H1 (cell line): ENCODE measurements at regions not wholly inside any gene's neighbourhood (a gene's known extent, or its start where the extent isn't known, plus 50 kb on each side); places are given as distances from the start of the nearest gene placed in this dataset.

Experiments
- CTCF ChIA-PET: fragments of 300-600 bp; sonication (Branson Sonifier 250); formaldehyde crosslinking; loops from one replicate; lab custom pipeline; 2021; ENCODE audit not compliant: partially characterized antibody; lab: Charles Lee
- POLR2A ChIA-PET: fragments of 300-600 bp; sonication (Branson Sonifier 250); formaldehyde crosslinking; loops from one replicate; lab custom pipeline; 2021; ENCODE audit warnings: inconsistent platforms; ENCODE audit not compliant: partially characterized antibody; lab: Charles Lee
- DNase-seq, 2 experiments: peaks; one replicate each; pipeline versions ENCODE4 v3.0.0 to v3.0.0-alpha.2; 2010 to 2022; ENCODE audit warnings: low spot score in 2 of 2, low read depth in 1 of 2, mixed read lengths in 1 of 2
- FAIRE-seq: peaks from 2 replicates; lab custom pipeline; 2011; peaks lifted over from hg19 to GRCh38; lab: Jason Lieb, UNC
- H2AFZ ChIP-seq: 2 replicates; pipeline ENCODE4 v1.8.1; 2012; ENCODE audit warnings: low read length, inconsistent platforms
- H2AK5ac ChIP-seq: 2 replicates; pipeline ENCODE4 v1.6.1; 2013; ENCODE audit warnings: low read depth, low read length
- H2BK120ac ChIP-seq: replicated peaks from 2 replicates; pipeline ENCODE3; 2013; ENCODE audit warnings: low read depth, low read length, inconsistent platforms
- H2BK12ac ChIP-seq: 2 replicates; pipeline ENCODE4 v1.6.1; 2013; ENCODE audit warnings: low read depth, low read length
- H2BK15ac ChIP-seq: 2 replicates; pipeline ENCODE4 v1.6.1; 2013; ENCODE audit warnings: low read length
- H2BK20ac ChIP-seq: 2 replicates; pipeline ENCODE4 v1.6.1; 2013; ENCODE audit warnings: low read length
- H2BK5ac ChIP-seq: 2 replicates; pipeline ENCODE4 v1.6.1; 2013; ENCODE audit warnings: low read depth, low read length
- H3K14ac ChIP-seq: 2 replicates; pipeline ENCODE4 v1.6.1; 2013; ENCODE audit warnings: inconsistent platforms; ENCODE audit not compliant: insufficient read length
- H3K18ac ChIP-seq: 2 replicates; pipeline ENCODE4 v1.6.1; 2013; ENCODE audit warnings: low read length; ENCODE audit errors: extremely low read depth
- H3K23ac ChIP-seq: 2 replicates; pipeline ENCODE4 v1.6.1; 2013; ENCODE audit warnings: inconsistent platforms; ENCODE audit not compliant: insufficient read length
- H3K23me2 ChIP-seq: 2 replicates; pipeline ENCODE4 v1.6.1; 2013; ENCODE audit warnings: low read depth, low read length
- H3K27ac ChIP-seq: 2 replicates; pipeline ENCODE4 v1.6.1; 2011; ENCODE audit warnings: low read depth, low read length, inconsistent platforms
- H3K27me3 ChIP-seq, 4 experiments: replicated peaks in 1 of 4; 1 replicate in 1 of 4; 2 replicates in 3 of 4; pipeline versions ENCODE4 v1.6.1 to v1.8.1; 2011 to 2013; ENCODE audit warnings: low read length in 3 of 4, mild to moderate bottlenecking in 3 of 4, inconsistent platforms in 2 of 4, mixed read lengths in 2 of 4, moderate library complexity in 1 of 4; ENCODE audit not compliant: control insufficient read depth in 3 of 4, insufficient read depth in 3 of 4; ENCODE audit errors: extremely low read depth in 1 of 4
- H3K36me3 ChIP-seq, 4 experiments: 2 replicates each; pipeline versions ENCODE4 v1.6.1 to v1.8.1; 2011 to 2013; ENCODE audit warnings: mild to moderate bottlenecking in 4 of 4, low read length in 3 of 4, moderate library complexity in 2 of 4, control low read depth in 1 of 4, inconsistent platforms in 1 of 4; ENCODE audit not compliant: insufficient read depth in 4 of 4, control insufficient read depth in 2 of 4
- H3K4ac ChIP-seq: replicated peaks from 2 replicates; pipeline ENCODE3; 2013; ENCODE audit warnings: low read length, low read depth, mixed read lengths, inconsistent platforms; ENCODE audit not compliant: insufficient read length
- H3K4me1 ChIP-seq, 4 experiments: replicated peaks in 1 of 4; 1 replicate in 1 of 4; 2 replicates in 3 of 4; pipeline versions ENCODE4 v1.6.1 to v1.8.1; 2011 to 2013; ENCODE audit warnings: low read length in 3 of 4, inconsistent platforms in 2 of 4, mixed read lengths in 1 of 4; ENCODE audit not compliant: insufficient read depth in 4 of 4, control insufficient read depth in 3 of 4
- H3K4me2 ChIP-seq, 2 experiments: 2 replicates each; pipeline versions ENCODE4 v1.6.1 to v1.8.1; 2011 to 2013; ENCODE audit warnings: low read depth in 2 of 2, low read length in 2 of 2, control low read depth in 1 of 2, inconsistent platforms in 1 of 2, mild to moderate bottlenecking in 1 of 2; ENCODE audit not compliant: insufficient read depth in 1 of 2
- H3K4me3 ChIP-seq, 4 experiments: fragments of 200-600, 300-600 bp in 1 of 4; sonication (generic), shearing (Covaris generic), sonication (Bioruptor Twin) in 1 of 4; 2 replicates each; pipeline versions ENCODE4 v1.5.1 to v1.8.1; 2011 to 2016; ENCODE audit warnings: low read length in 4 of 4, low read depth in 3 of 4, control low read depth in 2 of 4, inconsistent platforms in 2 of 4, mild to moderate bottlenecking in 2 of 4, mixed read lengths in 1 of 4, moderate library complexity in 1 of 4; ENCODE audit not compliant: insufficient read depth in 2 of 4; ENCODE audit errors: extremely low read depth in 1 of 4
- H3K56ac ChIP-seq: replicated peaks from 2 replicates; pipeline ENCODE3; 2013; ENCODE audit warnings: low read depth, mild to moderate bottlenecking, mixed read lengths, low read length, inconsistent platforms; ENCODE audit not compliant: insufficient read length
- H3K79me1 ChIP-seq: 2 replicates; pipeline ENCODE4 v1.6.1; 2013; ENCODE audit warnings: low read depth, low read length, control low read depth
- H3K79me2 ChIP-seq, 2 experiments: 2 replicates each; pipeline versions ENCODE4 v1.6.1 to v1.8.1; 2012 to 2013; ENCODE audit warnings: low read length in 2 of 2, mild to moderate bottlenecking in 2 of 2, inconsistent platforms in 1 of 2; ENCODE audit not compliant: insufficient read depth in 2 of 2, control insufficient read depth in 1 of 2
- H3K9ac ChIP-seq, 4 experiments: replicated peaks in 1 of 4; 1 replicate in 1 of 4; 2 replicates in 3 of 4; pipeline versions ENCODE4 v1.6.1 to v1.8.1; 2011 to 2013; ENCODE audit warnings: low read depth in 3 of 4, low read length in 3 of 4, control low read depth in 2 of 4, mild to moderate bottlenecking in 2 of 4, moderate library complexity in 2 of 4, inconsistent platforms in 1 of 4; ENCODE audit errors: extremely low read depth in 1 of 4
- H3K9me3 ChIP-seq, 2 experiments: 2 replicates each; pipeline versions ENCODE4 v1.6.1 to v1.8.1; 2012 to 2013; ENCODE audit warnings: mild to moderate bottlenecking in 2 of 2, moderate library complexity in 2 of 2, control low read depth in 1 of 2, inconsistent platforms in 1 of 2, low read depth in 1 of 2, low read length in 1 of 2, mixed read lengths in 1 of 2; ENCODE audit not compliant: insufficient read depth in 2 of 2
- H4K20me1 ChIP-seq, 2 experiments: replicated peaks in 1 of 2; 2 replicates each; pipeline versions ENCODE3 to v1.8.1; 2011 to 2013; ENCODE audit warnings: inconsistent platforms in 2 of 2, low read length in 2 of 2, mild to moderate bottlenecking in 1 of 2; ENCODE audit not compliant: insufficient read depth in 2 of 2, control insufficient read depth in 1 of 2
- H4K5ac ChIP-seq: 2 replicates; pipeline ENCODE4 v1.6.1; 2013; ENCODE audit warnings: low read length, low read depth, mixed read lengths, inconsistent platforms; ENCODE audit not compliant: insufficient read length
- H4K8ac ChIP-seq: 2 replicates; pipeline ENCODE4 v1.8.0; 2013; ENCODE audit warnings: mild to moderate bottlenecking, moderate library complexity, low read length, inconsistent platforms; ENCODE audit not compliant: insufficient read depth; ENCODE audit errors: extremely low read depth
- H4K91ac ChIP-seq: replicated peaks from 2 replicates; pipeline ENCODE3; 2013; ENCODE audit warnings: low read length, mixed read lengths, inconsistent platforms; ENCODE audit not compliant: insufficient read length
- CHD2 ChIP-seq: IDR thresholded peaks from 2 replicates; pipeline ENCODE4 v1.6.1; 2012; ENCODE audit warnings: low read length, improper control_type of control experiment
- EGR1 ChIP-seq: IDR thresholded peaks from 2 replicates; pipeline ENCODE4 v1.6.1; 2011; ENCODE audit warnings: low read depth, low read length, borderline replicate concordance
- KDM5A ChIP-seq: fragments of 200-600 bp; IDR thresholded peaks from 2 replicates; pipeline ENCODE4 v1.7.1; 2012; ENCODE audit warnings: mild to moderate bottlenecking, low read length, inconsistent platforms, mixed read lengths
- WGBS, 2 experiments: shearing (Covaris generic) in 1 of 2; methylation state at CpG; one replicate each; pipeline versions ENCODE4 v1.1.6 to v1.1.7; 2013 to 2015; ENCODE audit warnings: low lambda C conversion rate in 2 of 2, mixed read lengths in 2 of 2, inconsistent platforms in 1 of 2, low coverage in 1 of 2, missing lambda C conversion rate in 1 of 2; ENCODE audit not compliant: insufficient replicate concordance in 2 of 2, insufficient coverage in 1 of 2, insufficient read length in 1 of 2; ENCODE audit errors: extremely low coverage in 1 of 2, missing lambda C conversion rate in 1 of 2; 5-methylcytosine and 5-hydroxymethylcytosine counted together

GRCh38 chr15:97153356-97153965 lies 807.0 kb upstream of the ARRDC4 start:
- Histone ChIP-seq H3K27ac (no peak overlapping the region), H4K5ac (no peak overlapping the region), H3K9ac (no peak overlapping the region), H3K4me2 (no peak overlapping the region), H3K79me2 (no peaks in the 10 kb centered on the region), H2BK5ac (no peak overlapping the region), H3K4me1 (no peaks in the 10 kb centered on the region), H2BK20ac (no peak overlapping the region), H3K36me3 (no peaks in the 10 kb centered on the region), H4K8ac (no peak overlapping the region), H2BK12ac (no peak overlapping the region), H3K27me3 (no peaks in the 10 kb centered on the region), H3K56ac (no peak overlapping the region), H3K18ac (no peak overlapping the region), H2AFZ (no peak overlapping the region), H3K14ac (no peak overlapping the region), H2BK15ac (no peak overlapping the region), H3K23me2 (no peaks in the 10 kb centered on the region; the same call in 1 of the 2 replicates), H3K23ac (no peak overlapping the region), H2BK120ac (no peak overlapping the region), H4K91ac (no peak overlapping the region), H2AK5ac (no peak overlapping the region), H3K9me3 (no peaks in the 10 kb centered on the region), H3K4ac (no peak overlapping the region), H3K79me1 (no peaks in the 10 kb centered on the region), H3K4me3 (no peak overlapping the region), H4K20me1 (no peaks in the 10 kb centered on the region)
- WGBS, 2 experiments: 93% methylated on average over 1 of the region's 1 CpG; no CpG with 5 or more reads in 1 of the 2 experiments
- DNase-seq: no peak
- TF ChIP-seq KDM5A (no peak), CHD2 (no peak), EGR1 (no peak)
- ChIA-PET CTCF (no interaction called here), POLR2A (no interaction called here)
- FAIRE-seq: no peak
